HL-60 (cell line): ENCODE measurements at regions not wholly inside any gene's neighbourhood (a gene's known extent, or its start where the extent isn't known, plus 50 kb on each side); places are given as distances from the start of the nearest gene placed in this dataset.
"Not testable (repeated sequence)": the region's sequence is repeated elsewhere in the genome, so short reads cannot be mapped to it uniquely, and the experiment has no call there.

ENCODE experiments used
- GABPA ChIP-seq: IDR thresholded peaks from 2 replicates; pipeline ENCODE4 v1.6.1; 2012; ENCODE audit warnings: low read depth
- POLR2AphosphoS5 ChIP-seq: IDR thresholded peaks from 2 replicates; pipeline ENCODE4 v1.6.1; 2012; ENCODE audit warnings: low read depth
- SPI1 ChIP-seq: IDR thresholded peaks from 2 replicates; pipeline ENCODE4 v1.6.1; 2012; ENCODE audit warnings: low read depth, mild to moderate bottlenecking, borderline replicate concordance
- TF ChIP-seq, protein P1 (sequence below): IDR thresholded peaks from one replicate; pipeline ENCODE4 v1.5.1; 2011; ENCODE audit warnings: low read length, control low read depth, inconsistent platforms; ENCODE audit not compliant: insufficient read depth
- TF ChIP-seq, protein P2 (sequence below): IDR thresholded peaks from 2 replicates; pipeline ENCODE4 v1.6.1; 2012; ENCODE audit warnings: low read depth; ENCODE audit not compliant: insufficient replicate concordance

DNA sequence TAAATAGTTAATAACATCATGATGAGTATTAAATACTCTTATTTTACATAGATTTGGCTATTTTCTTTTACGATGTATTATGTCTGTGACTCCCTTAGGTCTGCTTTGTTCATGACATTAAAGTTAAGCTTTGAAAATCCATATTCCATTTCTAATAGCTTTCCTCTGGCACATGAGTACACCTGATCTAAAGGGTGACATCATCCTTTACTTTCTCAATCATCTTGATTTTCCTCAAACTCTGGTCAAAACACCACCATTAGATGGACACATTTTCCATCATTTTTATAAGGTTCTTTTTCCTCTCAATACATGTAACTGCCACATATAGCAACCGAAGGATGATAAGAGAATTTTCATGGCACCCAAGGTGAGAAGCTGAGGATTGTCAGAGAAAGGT lies 54.3 kb upstream of the BDP1 start:
- TF ChIP-seq, protein P1, sequence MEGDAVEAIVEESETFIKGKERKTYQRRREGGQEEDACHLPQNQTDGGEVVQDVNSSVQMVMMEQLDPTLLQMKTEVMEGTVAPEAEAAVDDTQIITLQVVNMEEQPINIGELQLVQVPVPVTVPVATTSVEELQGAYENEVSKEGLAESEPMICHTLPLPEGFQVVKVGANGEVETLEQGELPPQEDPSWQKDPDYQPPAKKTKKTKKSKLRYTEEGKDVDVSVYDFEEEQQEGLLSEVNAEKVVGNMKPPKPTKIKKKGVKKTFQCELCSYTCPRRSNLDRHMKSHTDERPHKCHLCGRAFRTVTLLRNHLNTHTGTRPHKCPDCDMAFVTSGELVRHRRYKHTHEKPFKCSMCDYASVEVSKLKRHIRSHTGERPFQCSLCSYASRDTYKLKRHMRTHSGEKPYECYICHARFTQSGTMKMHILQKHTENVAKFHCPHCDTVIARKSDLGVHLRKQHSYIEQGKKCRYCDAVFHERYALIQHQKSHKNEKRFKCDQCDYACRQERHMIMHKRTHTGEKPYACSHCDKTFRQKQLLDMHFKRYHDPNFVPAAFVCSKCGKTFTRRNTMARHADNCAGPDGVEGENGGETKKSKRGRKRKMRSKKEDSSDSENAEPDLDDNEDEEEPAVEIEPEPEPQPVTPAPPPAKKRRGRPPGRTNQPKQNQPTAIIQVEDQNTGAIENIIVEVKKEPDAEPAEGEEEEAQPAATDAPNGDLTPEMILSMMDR: not testable (repeated sequence)
- TF ChIP-seq, protein P2, sequence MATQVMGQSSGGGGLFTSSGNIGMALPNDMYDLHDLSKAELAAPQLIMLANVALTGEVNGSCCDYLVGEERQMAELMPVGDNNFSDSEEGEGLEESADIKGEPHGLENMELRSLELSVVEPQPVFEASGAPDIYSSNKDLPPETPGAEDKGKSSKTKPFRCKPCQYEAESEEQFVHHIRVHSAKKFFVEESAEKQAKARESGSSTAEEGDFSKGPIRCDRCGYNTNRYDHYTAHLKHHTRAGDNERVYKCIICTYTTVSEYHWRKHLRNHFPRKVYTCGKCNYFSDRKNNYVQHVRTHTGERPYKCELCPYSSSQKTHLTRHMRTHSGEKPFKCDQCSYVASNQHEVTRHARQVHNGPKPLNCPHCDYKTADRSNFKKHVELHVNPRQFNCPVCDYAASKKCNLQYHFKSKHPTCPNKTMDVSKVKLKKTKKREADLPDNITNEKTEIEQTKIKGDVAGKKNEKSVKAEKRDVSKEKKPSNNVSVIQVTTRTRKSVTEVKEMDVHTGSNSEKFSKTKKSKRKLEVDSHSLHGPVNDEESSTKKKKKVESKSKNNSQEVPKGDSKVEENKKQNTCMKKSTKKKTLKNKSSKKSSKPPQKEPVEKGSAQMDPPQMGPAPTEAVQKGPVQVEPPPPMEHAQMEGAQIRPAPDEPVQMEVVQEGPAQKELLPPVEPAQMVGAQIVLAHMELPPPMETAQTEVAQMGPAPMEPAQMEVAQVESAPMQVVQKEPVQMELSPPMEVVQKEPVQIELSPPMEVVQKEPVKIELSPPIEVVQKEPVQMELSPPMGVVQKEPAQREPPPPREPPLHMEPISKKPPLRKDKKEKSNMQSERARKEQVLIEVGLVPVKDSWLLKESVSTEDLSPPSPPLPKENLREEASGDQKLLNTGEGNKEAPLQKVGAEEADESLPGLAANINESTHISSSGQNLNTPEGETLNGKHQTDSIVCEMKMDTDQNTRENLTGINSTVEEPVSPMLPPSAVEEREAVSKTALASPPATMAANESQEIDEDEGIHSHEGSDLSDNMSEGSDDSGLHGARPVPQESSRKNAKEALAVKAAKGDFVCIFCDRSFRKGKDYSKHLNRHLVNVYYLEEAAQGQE: not testable (repeated sequence)
- TF ChIP-seq POLR2AphosphoS5, GABPA, SPI1: not testable (repeated sequence)
